ENCODE measurements at regions not wholly inside any gene's neighbourhood (a gene's known extent, or its start where the extent isn't known, plus 50 kb on each side); places are given as distances from the start of the nearest gene placed in this dataset.

GRCh38 chr12:76220980-76221379, 127.2 kb downstream of the BBS10 start:
- DNase-seq (ENCODE audit: low read depth, low spot score), result no peak

GRCh38 chr12:76219806-76220205, 128.4 kb downstream of the BBS10 start:
- no peak for DNase-seq (ENCODE audit: low read depth, low spot score)

GRCh38 chr12:76216585-76217472, 131.4 kb downstream of the BBS10 start:
- no peak for DNase-seq (ENCODE audit: low read depth, low spot score)

GRCh38 chr12:76208129-76208528, 123.6 kb upstream of the NAP1L1 start:
- DNase-seq (ENCODE audit: low read depth, low spot score), result no peak

GRCh38 chr12:76206677-76207072, 122.2 kb upstream of the NAP1L1 start:
- DNase-seq (ENCODE audit: low read depth, low spot score), result no peak

GRCh38 chr12:76206039-76206676, 121.7 kb upstream of the NAP1L1 start:
- DNase-seq (ENCODE audit: low read depth, low spot score), result no peak

- DNase-seq (ENCODE audit: low read depth, low spot score), result no peak
These were observed 118.1 kb upstream of the NAP1L1 start for GRCh38 chr12:76202621-76203020.

GRCh38 chr12:76201758-76202157, 117.3 kb upstream of the NAP1L1 start:
- DNase-seq (ENCODE audit: low read depth, low spot score), result no peak

GRCh38 chr12:76201316-76201715, 116.8 kb upstream of the NAP1L1 start:
- DNase-seq (ENCODE audit: low read depth, low spot score), result no peak

- DNase-seq (ENCODE audit: low read depth, low spot score), result no peak
These were observed 115.3 kb upstream of the NAP1L1 start for GRCh38 chr12:76199808-76200207.

- DNase-seq (ENCODE audit: low read depth, low spot score), result no peak
These were observed 114.4 kb upstream of the NAP1L1 start for GRCh38 chr12:76198839-76199238.

GRCh38 chr12:76197283-76197682, 112.8 kb upstream of the NAP1L1 start:
- no peak for DNase-seq (ENCODE audit: low read depth, low spot score)

GRCh38 chr12:76195920-76196319, 111.4 kb upstream of the NAP1L1 start:
- no peak for DNase-seq (ENCODE audit: low read depth, low spot score)

GRCh38 chr12:76194724-76195123, 110.2 kb upstream of the NAP1L1 start:
- DNase-seq (ENCODE audit: low read depth, low spot score), result no peak

GRCh38 chr12:76193961-76194360, 109.5 kb upstream of the NAP1L1 start:
- no peak for DNase-seq (ENCODE audit: low read depth, low spot score)

- no peak for DNase-seq (ENCODE audit: low read depth, low spot score)
These were observed 107.9 kb upstream of the NAP1L1 start for GRCh38 chr12:76192416-76192815.

GRCh38 chr12:76190299-76190698, 105.8 kb upstream of the NAP1L1 start:
- DNase-seq (ENCODE audit: low read depth, low spot score), result no peak

- no peak for DNase-seq (ENCODE audit: low read depth, low spot score)
These were observed 105.4 kb upstream of the NAP1L1 start for GRCh38 chr12:76189851-76190250.

- no peak for DNase-seq (ENCODE audit: low read depth, low spot score)
These were observed 102.7 kb upstream of the NAP1L1 start for GRCh38 chr12:76187177-76187576.

GRCh38 chr12:76186131-76186906, 101.8 kb upstream of the NAP1L1 start:
- no peak for DNase-seq (ENCODE audit: low read depth, low spot score)

GRCh38 chr12:76183459-76184186, 99.1 kb upstream of the NAP1L1 start:
- peak; percentile 83 for DNase-seq (ENCODE audit: low read depth, low spot score)

Data from pulmonary artery endothelial cell (primary cell).